Breast epithelium (tissue), 4 donors: ENCODE measurements at regions not wholly inside any gene's neighbourhood (a gene's known extent, or its start where the extent isn't known, plus 50 kb on each side); places are given as distances from the start of the nearest gene placed in this dataset.

Experiments used
- DNase-seq, 2 donors: peaks; one replicate each; pipeline ENCODE4 v3.0.0-alpha.2; 2019; ENCODE audit warnings: low spot score in 2 of 2
- H3K27ac ChIP-seq, 2 donors: fragments of 200-600 bp; sonication (generic) in 1 of 2; one replicate each; pipeline ENCODE4 v1.5.1; 2016 to 2019; ENCODE audit warnings: mild to moderate bottlenecking in 1 of 2
- H3K27me3 ChIP-seq, 2 donors: fragments of 200-600 bp; sonication (generic) in 1 of 2; one replicate each; pipeline versions ENCODE4 v1.5.1 to v1.6.0; 2017 to 2019; ENCODE audit warnings: control low read depth in 1 of 2, mild to moderate bottlenecking in 1 of 2
- H3K36me3 ChIP-seq: fragments of 200-600 bp; one replicate; pipeline ENCODE4 v1.5.1; 2019
- H3K4me1 ChIP-seq, 2 donors: fragments of 200-600 bp; sonication (generic); one replicate each; pipeline ENCODE4 v1.5.1; 2016 to 2019; ENCODE audit warnings: control low read depth in 1 of 2
- H3K4me3 ChIP-seq, 3 donors: fragments of 200-600 bp; sonication (generic); 1 replicate in 2 of 3; 2 replicates in 1 of 3; pipeline ENCODE4 v1.5.1; 2016 to 2019; ENCODE audit warnings: mild to moderate bottlenecking in 3 of 3, moderate library complexity in 2 of 3
- H3K9me3 ChIP-seq, 2 donors: fragments of 200-600 bp; sonication (generic) in 1 of 2; one replicate each; pipeline ENCODE4 v1.5.1; 2016 to 2019; ENCODE audit warnings: control low read depth in 1 of 2
- CTCF ChIP-seq, 3 donors: fragments of 450-650 bp; IDR thresholded peaks; one replicate each; pipeline ENCODE4 v1.5.1; 2016 to 2017; ENCODE audit warnings: antibody characterized with exemption in 3 of 3, mild to moderate bottlenecking in 3 of 3, moderate library complexity in 3 of 3
- POLR2A ChIP-seq: fragments of 450-650 bp; IDR thresholded peaks from one replicate; pipeline ENCODE4 v1.6.1; 2016; ENCODE audit warnings: antibody characterized with exemption, mild to moderate bottlenecking, moderate library complexity
- POLR2AphosphoS5 ChIP-seq, 3 donors: sonication (generic); formaldehyde crosslinking; IDR thresholded peaks; one replicate each; pipeline ENCODE4 v1.6.1; 2017; ENCODE audit warnings: antibody characterized with exemption in 3 of 3
- intact Hi-C: fragments of 100-400 bp; cut with DNase I; formaldehyde crosslinking; loops from one replicate; pipeline ENCODE4 v1.15.1; 2023; ENCODE audit warnings: low total_unique reads

GRCh38 chr16:26993511-26993910 lies 73.2 kb upstream of the C16orf82 start:
- Histone ChIP-seq H3K36me3 (no peaks in the 10 kb centered on the region), H3K4me3 (peak overlapping the region in 1 of 3 donors; percentile 8), H3K4me1 (no peaks in the 10 kb centered on the region), H3K27ac (peak overlapping the region in 1 of 2 donors; percentile 25), H3K27me3 (no peaks in the 10 kb centered on the region), H3K9me3 (peaks cover 0 to 15% of the 10 kb centered on the region in 2 donors)
- TF ChIP-seq POLR2A = no peak
- TF ChIP-seq POLR2AphosphoS5 (IDR thresholded peaks at IDR 0.05) = no peak
- TF ChIP-seq CTCF (IDR thresholded peaks at IDR 0.05) = no peak
- intact Hi-C loops = no loop called here
- no peak for DNase-seq

- intact Hi-C loops = no loop called here
- DNase-seq = no peak
- no peak for TF ChIP-seq CTCF (IDR thresholded peaks at IDR 0.05)
- TF ChIP-seq POLR2A = no peak
- no peak for TF ChIP-seq POLR2AphosphoS5 (IDR thresholded peaks at IDR 0.05)
- H3K4me3 ChIP-seq = peak overlapping the region in 1 of 3 donors; percentile 8
- H3K36me3 ChIP-seq = no peaks in the 10 kb centered on the region
- peak overlapping the region in 1 of 2 donors; percentile 25 for H3K27ac ChIP-seq
- H3K9me3 ChIP-seq = peaks cover 0 to 15% of the 10 kb centered on the region in 2 donors
- H3K27me3 ChIP-seq = no peaks in the 10 kb centered on the region
- no peaks in the 10 kb centered on the region for H3K4me1 ChIP-seq
Observed at GRCh38 chr16:26993963-26994362, 72.8 kb upstream of the C16orf82 start.

- Histone ChIP-seq H3K36me3 (no peaks in the 10 kb centered on the region), H3K4me1 (no peaks in the 10 kb centered on the region), H3K27ac (no peak overlapping the region), H3K27me3 (no peaks in the 10 kb centered on the region), H3K9me3 (peaks cover 0 to 15% of the 10 kb centered on the region in 2 donors), H3K4me3 (no peak overlapping the region)
- no peak for DNase-seq
- no peak for TF ChIP-seq POLR2A
- TF ChIP-seq POLR2AphosphoS5 (IDR thresholded peaks at IDR 0.05) = no peak
- TF ChIP-seq CTCF (IDR thresholded peaks at IDR 0.05) = no peak
- intact Hi-C loops = no loop called here
Observed at GRCh38 chr16:26995522-26995921, 71.2 kb upstream of the C16orf82 start.

- Histone ChIP-seq H3K27me3 (no peaks in the 10 kb centered on the region), H3K9me3 (no peaks in the 10 kb centered on the region), H3K27ac (no peak overlapping the region), H3K4me1 (no peaks in the 10 kb centered on the region), H3K4me3 (no peak overlapping the region), H3K36me3 (no peaks in the 10 kb centered on the region)
- TF ChIP-seq POLR2A (no peak), POLR2AphosphoS5 (IDR thresholded peaks at IDR 0.05) (no peak), CTCF (IDR thresholded peaks at IDR 0.05) (no peak)
- no peak for DNase-seq
- intact Hi-C loops = no loop called here
Observed at GRCh38 chr16:27005386-27005785, 61.3 kb upstream of the C16orf82 start.
